ENCODE measurements at regions not wholly inside any gene's neighbourhood (a gene's known extent, or its start where the extent isn't known, plus 50 kb on each side); places are given as distances from the start of the nearest gene placed in this dataset.

- POLR2A ChIA-PET = no interaction called here
- DNase-seq (ENCODE audit: low read depth, low spot score) = no peak
- TF ChIP-seq CTCF (IDR thresholded peaks at IDR 0.05; ENCODE audit: insufficient read depth, low read length, missing control alignments) = no peak
- no peak overlapping the region for H3K4me3 ChIP-seq (ENCODE audit: low read depth, low read length)
- CTCF ChIA-PET = no interaction called here
These were observed 492.4 kb upstream of the STEAP1 start for GRCh38 chr7:89661876-89662275.

- ChIA-PET CTCF (no interaction called here), POLR2A (no interaction called here)
- no peak overlapping the region for H3K4me3 ChIP-seq (ENCODE audit: low read depth, low read length)
- no peak for TF ChIP-seq CTCF (IDR thresholded peaks at IDR 0.05; ENCODE audit: insufficient read depth, low read length, missing control alignments)
- no peak for DNase-seq (ENCODE audit: low read depth, low spot score)
These were observed 488.0 kb upstream of the STEAP1 start for GRCh38 chr7:89666136-89666835.

GRCh38 chr7:89680161-89680560 lies 474.1 kb upstream of the STEAP1 start:
- CTCF ChIA-PET = no interaction called here
- H3K4me3 ChIP-seq (ENCODE audit: low read depth, low read length) = no peak overlapping the region
- no peak for DNase-seq (ENCODE audit: low read depth, low spot score)
- POLR2A ChIA-PET = no interaction called here
- no peak for TF ChIP-seq CTCF (IDR thresholded peaks at IDR 0.05; ENCODE audit: insufficient read depth, low read length, missing control alignments)

GRCh38 chr7:89681448-89681847 lies 472.8 kb upstream of the STEAP1 start:
- DNase-seq (ENCODE audit: low read depth, low spot score) = no peak
- ChIA-PET POLR2A (no interaction called here), CTCF (no interaction called here)
- H3K4me3 ChIP-seq (ENCODE audit: low read depth, low read length) = no peak overlapping the region
- TF ChIP-seq CTCF (IDR thresholded peaks at IDR 0.05; ENCODE audit: insufficient read depth, low read length, missing control alignments) = no peak

DNA sequence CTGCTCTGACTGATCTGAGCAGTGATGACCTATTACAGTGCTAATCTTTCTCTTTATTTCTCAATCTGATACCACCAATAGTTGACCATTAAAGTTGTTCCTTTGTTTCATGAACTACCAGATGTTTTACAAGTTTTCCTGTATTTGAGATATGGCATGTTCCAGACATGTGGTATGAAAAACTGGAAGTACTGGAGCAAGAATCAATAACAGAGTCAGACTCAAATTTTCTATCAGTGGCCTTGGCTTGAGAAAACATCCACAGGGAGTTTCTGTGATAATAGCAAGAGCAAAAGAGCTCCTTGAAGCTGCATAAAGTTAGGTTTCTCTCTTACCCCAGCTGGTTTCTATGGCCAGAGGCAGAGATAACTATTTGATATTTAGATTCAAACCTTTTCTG lies 469.0 kb upstream of the STEAP1 start:
- H3K4me3 ChIP-seq (ENCODE audit: low read depth, low read length) = no peak overlapping the region
- no peak for DNase-seq (ENCODE audit: low read depth, low spot score)
- no peak for TF ChIP-seq CTCF (IDR thresholded peaks at IDR 0.05; ENCODE audit: insufficient read depth, low read length, missing control alignments)
- POLR2A ChIA-PET = no interaction called here
- CTCF ChIA-PET = no interaction called here

GRCh38 chr7:89687211-89687610 lies 467.1 kb upstream of the STEAP1 start:
- TF ChIP-seq CTCF (IDR thresholded peaks at IDR 0.05; ENCODE audit: insufficient read depth, low read length, missing control alignments) = no peak
- no peak overlapping the region for H3K4me3 ChIP-seq (ENCODE audit: low read depth, low read length)
- no peak for DNase-seq (ENCODE audit: low read depth, low spot score)
- POLR2A ChIA-PET = no interaction called here
- CTCF ChIA-PET = no interaction called here
